Bone marrow (tissue), 2 donors: ENCODE measurements at regions not wholly inside any gene's neighbourhood (a gene's known extent, or its start where the extent isn't known, plus 50 kb on each side); places are given as distances from the start of the nearest gene placed in this dataset.

Experiments
- DNase-seq, 2 donors: peaks; one replicate each; lab custom pipeline; 2025; lab: John Stamatoyannopoulos, UW

GRCh38 chr12:97275256-97275655 lies 187.3 kb upstream of the RMST start:
- DNase-seq: no peak

- DNase-seq: no peak
Observed at GRCh38 chr12:97275728-97276590, 186.6 kb upstream of the RMST start.

DNA sequence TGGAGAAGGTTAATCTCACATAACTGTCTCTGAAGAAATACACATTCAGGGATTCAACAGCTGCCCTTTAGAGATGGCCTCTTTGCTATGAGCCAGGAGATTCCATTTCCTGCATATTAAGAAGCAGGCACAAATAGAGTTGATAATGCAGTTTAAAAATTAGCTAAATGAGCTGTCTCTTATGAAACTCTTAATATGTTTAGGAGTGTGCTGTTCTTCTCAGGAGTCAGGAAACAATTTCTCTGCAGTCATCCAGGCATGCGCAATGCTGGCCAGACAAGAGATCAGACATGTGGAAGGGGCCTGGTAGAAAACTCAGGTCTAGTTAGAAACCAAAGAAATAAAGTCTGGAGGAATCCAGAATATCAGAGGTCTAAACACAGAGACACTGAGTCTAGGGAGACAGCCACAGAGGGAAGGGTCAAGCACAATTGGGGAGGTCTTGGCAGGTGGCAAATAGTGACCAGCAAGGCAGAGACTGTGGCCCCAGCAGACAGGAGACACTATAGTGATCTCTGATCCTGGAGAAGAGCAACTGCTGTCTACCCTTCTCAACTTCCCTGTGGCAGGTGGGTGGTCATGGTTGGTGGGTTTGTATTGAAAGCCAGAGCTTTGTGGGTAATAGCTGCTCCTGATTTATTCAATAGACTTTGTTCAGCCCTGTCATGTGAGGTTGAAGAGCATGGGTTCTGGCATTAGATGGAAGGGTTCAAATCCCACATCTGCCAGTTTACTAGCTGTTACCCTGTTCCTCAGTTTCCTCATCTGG lies 185.8 kb upstream of the RMST start:
- no peak for DNase-seq

- no peak for DNase-seq
Observed at GRCh38 chr12:97283297-97283696, 179.3 kb upstream of the RMST start.

- no peak for DNase-seq
Observed at GRCh38 chr12:97288531-97288930, 174.1 kb upstream of the RMST start.

- no peak for DNase-seq
Observed at GRCh38 chr12:97292588-97292987, 170.0 kb upstream of the RMST start.

GRCh38 chr12:97293541-97293940 lies 169.1 kb upstream of the RMST start:
- DNase-seq: no peak

DNA sequence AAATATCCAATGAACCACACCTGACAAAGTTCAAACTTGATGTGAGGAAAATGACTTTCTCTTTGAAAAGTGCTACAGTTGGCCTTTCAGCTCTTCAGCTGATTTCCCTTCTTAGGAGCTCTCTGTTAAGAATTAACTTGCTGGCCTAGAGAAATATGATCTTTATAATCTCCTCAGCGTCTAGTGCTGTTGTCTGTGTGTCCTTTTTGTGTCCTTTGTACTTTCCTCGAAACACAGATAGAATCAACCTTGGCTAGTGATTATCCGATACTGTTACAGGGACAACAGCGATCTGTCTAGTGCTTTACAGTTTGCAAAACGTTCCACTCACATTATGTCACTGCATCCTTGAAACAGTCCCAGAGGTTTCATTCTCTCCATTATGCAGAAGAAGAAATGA lies 162.8 kb upstream of the RMST start:
- DNase-seq: no peak

GRCh38 chr12:97300431-97300830 lies 162.2 kb upstream of the RMST start:
- DNase-seq: no peak

DNA sequence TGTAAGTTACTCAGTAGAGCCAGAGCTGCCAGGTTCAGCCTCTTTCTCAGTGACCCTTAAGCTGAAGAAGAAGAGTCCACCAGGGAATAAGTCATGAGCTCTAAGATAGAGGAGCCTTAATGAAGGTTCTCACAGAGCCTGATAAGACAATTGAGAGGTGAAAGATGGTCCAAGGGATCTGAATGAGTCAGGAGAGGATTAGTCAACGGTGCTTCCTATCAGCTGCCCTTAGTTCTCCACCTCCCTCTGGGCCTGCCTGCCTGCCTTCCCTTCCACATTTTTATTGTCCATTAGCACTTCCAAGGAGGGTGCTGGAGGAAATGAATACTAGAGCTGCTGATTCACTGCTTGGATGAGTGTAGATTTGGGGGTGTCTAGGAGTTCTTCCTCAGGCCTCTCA lies 161.7 kb upstream of the RMST start:
- no peak for DNase-seq

DNA sequence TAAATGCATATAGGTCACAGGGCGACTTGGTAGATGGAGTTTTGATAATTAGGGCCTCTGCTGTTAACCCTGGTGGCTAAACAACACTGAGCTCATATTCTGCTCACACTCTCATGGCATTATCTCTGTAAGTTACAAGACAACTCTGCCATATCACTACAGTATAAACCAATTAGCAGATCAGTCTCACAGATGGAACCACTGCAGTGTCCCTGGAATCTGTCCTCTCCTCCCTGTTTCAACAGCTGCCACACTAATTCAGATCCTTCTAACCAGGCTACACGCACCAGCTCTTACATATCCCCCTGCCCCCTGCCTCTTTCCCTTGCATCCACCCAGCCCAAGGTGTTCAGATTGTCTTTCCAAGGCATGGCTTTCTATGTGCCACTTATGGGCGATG lies 161.0 kb upstream of the RMST start:
- DNase-seq: no peak

DNA sequence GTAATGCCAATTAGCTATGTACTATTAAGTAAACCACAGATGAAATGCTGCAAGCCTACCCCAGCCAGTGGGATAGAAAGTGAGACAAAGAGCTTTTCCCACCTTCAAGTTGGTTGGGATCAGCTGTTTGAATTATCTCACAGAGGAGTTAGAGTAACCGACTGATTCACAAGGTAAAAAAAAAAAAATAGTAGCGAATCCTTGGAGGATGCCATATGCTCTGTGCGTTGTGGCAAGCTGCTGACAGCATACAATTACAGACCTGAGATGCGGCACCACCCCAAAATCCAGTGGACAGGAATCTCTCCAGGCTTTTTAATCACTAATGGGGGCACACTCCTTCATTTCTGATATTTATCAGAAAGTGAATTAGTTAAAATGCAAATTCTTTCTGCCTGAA lies 157.0 kb upstream of the RMST start:
- no peak for DNase-seq

DNA sequence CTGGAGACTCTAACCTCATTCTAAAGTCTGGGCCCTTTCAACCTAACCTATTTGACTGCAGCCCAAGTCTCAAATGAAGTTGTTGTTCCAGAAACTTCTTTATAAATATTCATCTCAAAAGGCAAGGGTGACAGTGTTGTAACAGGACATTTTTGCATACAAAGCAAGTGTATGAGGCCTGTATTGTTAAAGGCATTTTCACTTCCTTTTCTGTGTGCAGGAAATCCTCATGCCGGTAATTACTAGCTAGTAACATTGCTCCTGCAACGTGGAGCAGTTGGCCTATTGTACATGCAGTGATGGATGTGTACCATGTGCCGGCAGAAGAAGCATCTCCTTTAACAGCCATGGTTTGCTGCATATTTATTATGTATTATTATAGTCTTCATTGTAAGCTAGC lies 156.5 kb upstream of the RMST start:
- DNase-seq: no peak

GRCh38 chr12:97308576-97309198 lies 153.9 kb upstream of the RMST start:
- peak in 1 of 2 donors; percentile 24 for DNase-seq

DNA sequence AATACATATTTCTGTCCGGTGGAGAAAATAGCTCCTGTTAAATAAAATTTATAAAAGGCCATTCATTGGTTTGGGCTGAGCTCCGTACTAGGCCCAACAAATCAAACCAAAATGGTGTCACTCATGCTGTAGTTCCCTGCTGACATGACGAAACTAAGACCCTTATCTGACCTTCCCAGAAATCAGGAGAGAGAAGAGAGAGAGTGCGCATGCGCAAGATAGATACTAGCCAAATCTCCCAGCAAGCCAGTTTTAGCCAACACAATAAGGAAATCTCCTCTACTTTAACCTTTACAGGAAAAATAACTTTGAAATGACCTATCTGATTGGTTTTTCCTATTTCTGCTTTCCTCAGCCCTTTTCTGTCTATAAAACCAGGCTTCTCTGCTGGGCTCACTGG lies 152.7 kb upstream of the RMST start:
- DNase-seq: no peak

DNA sequence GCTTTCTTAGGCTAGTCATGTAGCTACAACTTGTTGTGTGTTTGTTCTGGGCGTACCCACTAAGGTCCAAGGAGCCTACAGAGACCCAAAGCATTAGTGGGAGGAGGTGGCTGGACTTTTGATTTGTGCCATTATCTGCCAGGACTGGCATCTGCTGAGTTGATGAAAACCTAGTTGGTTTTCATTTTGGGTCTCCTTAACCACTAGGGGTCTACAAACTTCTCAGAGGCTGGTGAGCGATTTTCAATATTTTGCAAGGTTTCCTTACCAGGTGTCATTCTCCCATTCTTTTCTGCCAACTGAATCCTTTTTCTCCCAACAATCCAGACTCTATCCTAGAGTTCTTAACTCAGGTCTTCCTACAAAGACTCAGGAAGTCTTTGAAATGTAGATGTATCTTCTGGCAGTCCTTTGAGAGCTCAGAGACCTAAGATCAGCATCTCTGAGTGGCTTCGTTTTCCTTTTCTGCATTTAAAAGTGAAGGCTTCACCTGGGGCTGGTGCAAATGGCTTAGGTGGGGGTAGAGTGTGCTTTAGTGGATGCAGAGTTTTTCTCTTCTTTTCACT lies 150.0 kb upstream of the RMST start:
- DNase-seq: no peak

- DNase-seq: no peak
Observed at GRCh38 chr12:97313471-97314190, 149.0 kb upstream of the RMST start.

DNA sequence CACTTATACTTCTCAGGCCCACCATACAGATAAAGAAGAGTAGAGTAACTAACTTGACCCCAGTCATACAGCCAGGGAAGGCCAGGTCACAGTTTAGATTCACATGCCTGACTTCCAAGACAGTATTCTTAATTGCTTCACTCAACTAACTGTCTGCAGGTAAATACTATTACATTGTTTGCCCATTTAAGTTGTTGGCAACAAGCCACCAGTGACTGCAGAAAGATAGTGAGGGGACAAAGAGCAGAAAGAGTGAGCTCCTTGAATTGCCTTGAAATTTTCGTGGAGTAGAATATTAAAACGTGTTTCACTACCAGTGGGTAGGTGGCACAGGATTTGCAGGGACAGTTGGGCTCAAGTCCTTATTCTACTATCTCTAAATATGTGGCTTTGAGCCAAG lies 146.3 kb upstream of the RMST start:
- no peak for DNase-seq

DNA sequence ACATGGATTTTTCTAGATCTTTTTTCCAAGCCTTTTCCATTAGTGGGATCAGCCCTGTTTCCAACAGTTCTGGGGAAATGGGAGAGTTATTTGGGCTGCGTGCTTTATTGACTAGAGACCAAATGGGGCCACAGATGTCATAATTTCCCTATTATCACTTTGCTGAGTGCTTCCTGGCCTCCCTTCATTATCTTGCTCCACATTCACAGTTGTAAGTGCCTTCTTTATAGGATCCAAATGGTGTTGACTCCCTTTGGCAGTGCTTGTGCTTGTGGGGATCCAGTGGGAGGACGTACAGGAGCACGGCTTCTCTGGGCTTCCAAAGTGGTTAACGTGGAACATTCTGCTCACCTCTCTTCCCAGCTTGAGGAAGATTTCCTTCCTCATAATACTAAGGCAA lies 141.0 kb upstream of the RMST start:
- no peak for DNase-seq

DNA sequence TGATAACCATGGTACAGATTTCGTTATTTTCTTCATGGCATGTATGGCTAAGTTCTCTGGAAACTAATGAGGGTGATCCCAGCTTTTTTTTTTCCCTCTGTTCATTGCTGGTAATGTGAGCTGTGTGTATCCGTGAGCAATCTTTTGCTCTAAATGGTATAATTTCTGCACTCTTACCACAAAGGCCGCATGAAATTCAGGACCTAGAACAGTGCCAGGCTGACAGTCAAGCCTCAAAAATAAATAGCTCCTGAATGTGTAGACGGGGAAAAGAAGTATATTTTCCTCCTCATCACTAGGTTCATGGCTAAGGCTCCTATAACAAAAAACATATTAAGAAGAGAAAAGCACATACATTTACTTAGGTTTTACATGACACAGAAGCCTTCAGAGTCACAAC lies 140.2 kb upstream of the RMST start:
- no peak for DNase-seq

GRCh38 chr12:97323154-97323553 lies 139.4 kb upstream of the RMST start:
- no peak for DNase-seq

DNA sequence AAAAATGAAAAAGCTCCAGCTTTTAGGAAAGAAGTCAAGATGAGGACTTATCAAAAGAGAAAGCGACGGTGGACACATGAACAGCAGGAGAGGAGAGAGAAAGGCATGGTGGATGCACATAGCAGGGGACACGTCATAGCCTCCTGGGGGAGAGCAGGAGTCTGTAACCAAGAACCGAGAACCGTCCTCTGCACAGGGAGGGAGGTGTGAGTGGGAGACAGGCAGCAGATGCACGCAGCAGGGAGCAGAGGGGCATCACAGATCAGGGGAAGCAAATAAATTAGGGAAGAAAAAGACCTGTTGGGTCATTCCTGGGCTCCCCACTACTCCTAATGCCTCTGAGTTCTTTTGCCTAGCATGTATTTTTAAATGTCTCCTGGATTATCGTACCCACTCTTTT lies 138.1 kb upstream of the RMST start:
- no peak for DNase-seq
